Astrocyte of the spinal cord (primary cell): ENCODE measurements at regions not wholly inside any gene's neighbourhood (a gene's known extent, or its start where the extent isn't known, plus 50 kb on each side); places are given as distances from the start of the nearest gene placed in this dataset.

ENCODE experiments used
- DNase-seq: peaks from one replicate; pipeline ENCODE4 v3.0.0; 2011; ENCODE audit warnings: low read depth, low spot score
- H3K4me3 ChIP-seq: 2 replicates; pipeline ENCODE4 v1.5.1; 2011; ENCODE audit warnings: low read depth, mild to moderate bottlenecking, low read length, moderate library complexity
- in situ Hi-C: cut with HindIII; loops from 2 replicates; pipeline ENCODE4 v1.10.0; 2017; ENCODE audit warnings: low sequenced_read_pairs
- TF ChIP-seq, protein P1 (sequence below): IDR thresholded peaks from 2 replicates; pipeline ENCODE4 v1.5.1; 2012; ENCODE audit warnings: low read depth, mild to moderate bottlenecking, low read length, inconsistent platforms

DNA sequence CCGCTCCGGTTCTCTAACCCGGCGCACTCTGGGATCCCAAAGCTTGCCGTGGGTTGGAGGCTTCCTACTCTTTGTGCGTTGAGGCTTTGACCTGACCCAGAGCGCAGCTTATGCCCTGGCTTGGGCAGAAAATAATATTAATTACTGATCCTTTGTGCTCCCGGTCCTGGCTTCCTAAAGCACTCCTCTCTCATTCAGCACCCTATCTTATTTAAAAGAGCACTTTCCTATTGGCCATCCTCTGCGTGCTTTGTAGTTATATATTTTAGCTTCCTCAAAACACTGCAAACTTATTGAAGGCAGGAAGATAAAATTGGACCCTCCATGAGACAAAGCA is 466.0 kb downstream of the XPNPEP1 start:
- H3K4me3 ChIP-seq = peak overlapping the region; percentile 21
- in situ Hi-C loops = no loop called here
- TF ChIP-seq, protein P1, sequence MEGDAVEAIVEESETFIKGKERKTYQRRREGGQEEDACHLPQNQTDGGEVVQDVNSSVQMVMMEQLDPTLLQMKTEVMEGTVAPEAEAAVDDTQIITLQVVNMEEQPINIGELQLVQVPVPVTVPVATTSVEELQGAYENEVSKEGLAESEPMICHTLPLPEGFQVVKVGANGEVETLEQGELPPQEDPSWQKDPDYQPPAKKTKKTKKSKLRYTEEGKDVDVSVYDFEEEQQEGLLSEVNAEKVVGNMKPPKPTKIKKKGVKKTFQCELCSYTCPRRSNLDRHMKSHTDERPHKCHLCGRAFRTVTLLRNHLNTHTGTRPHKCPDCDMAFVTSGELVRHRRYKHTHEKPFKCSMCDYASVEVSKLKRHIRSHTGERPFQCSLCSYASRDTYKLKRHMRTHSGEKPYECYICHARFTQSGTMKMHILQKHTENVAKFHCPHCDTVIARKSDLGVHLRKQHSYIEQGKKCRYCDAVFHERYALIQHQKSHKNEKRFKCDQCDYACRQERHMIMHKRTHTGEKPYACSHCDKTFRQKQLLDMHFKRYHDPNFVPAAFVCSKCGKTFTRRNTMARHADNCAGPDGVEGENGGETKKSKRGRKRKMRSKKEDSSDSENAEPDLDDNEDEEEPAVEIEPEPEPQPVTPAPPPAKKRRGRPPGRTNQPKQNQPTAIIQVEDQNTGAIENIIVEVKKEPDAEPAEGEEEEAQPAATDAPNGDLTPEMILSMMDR = no peak
- DNase-seq = no peak

- peak overlapping the region; percentile 33 for H3K4me3 ChIP-seq
- in situ Hi-C loops = no loop called here
- no peak for DNase-seq
- TF ChIP-seq, protein P1 = no peak
These were observed 466.6 kb downstream of the XPNPEP1 start for GRCh38 chr10:109456566-109457301.

DNA sequence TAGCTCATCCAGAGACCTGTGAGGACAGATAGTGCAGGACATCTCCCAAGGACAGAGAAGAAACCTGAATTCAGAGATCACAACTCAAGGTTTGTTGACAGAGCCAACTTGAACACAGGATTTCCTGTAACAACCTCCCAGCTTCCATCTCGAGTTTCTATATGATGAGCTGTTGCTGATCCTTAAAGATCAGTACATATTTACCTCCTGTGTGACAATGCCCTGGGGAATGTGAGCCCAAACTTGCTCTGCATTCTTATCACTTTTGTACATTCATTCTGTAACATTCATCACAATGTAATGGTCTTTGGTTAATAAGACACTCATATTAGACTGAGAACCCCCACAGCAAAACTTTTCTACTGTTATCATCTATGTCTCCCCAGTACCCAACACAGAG is 468.6 kb downstream of the XPNPEP1 start:
- H3K4me3 ChIP-seq = no peak overlapping the region
- no peak for DNase-seq
- in situ Hi-C loops = no loop called here
- TF ChIP-seq, protein P1 = no peak

GRCh38 chr10:109451879-109452278 is 471.4 kb downstream of the XPNPEP1 start:
- no peak overlapping the region for H3K4me3 ChIP-seq
- DNase-seq = no peak
- TF ChIP-seq, protein P1 = no peak
- in situ Hi-C loops = no loop called here

GRCh38 chr10:109450702-109451101 is 472.6 kb downstream of the XPNPEP1 start:
- H3K4me3 ChIP-seq = no peak overlapping the region
- no peak for DNase-seq
- in situ Hi-C loops = no loop called here
- TF ChIP-seq, protein P1 = no peak

- in situ Hi-C loops = no loop called here
- no peak for DNase-seq
- H3K4me3 ChIP-seq = no peak overlapping the region
- TF ChIP-seq, protein P1 = no peak
These were observed 489.9 kb downstream of the XPNPEP1 start for GRCh38 chr10:109433434-109433833.
